IgD-negative memory B cell (primary cell): ENCODE measurements at regions not wholly inside any gene's neighbourhood (a gene's known extent, or its start where the extent isn't known, plus 50 kb on each side); places are given as distances from the start of the nearest gene placed in this dataset.

Experiments
- H3K27ac Mint-ChIP-seq, 3 donors: one replicate each; pipeline ENCODE4 v1.8.0; 2020 to 2022; ENCODE audit warnings: mild to moderate bottlenecking in 3 of 3, mixed read lengths in 3 of 3, moderate library complexity in 1 of 3
- H3K27me3 Mint-ChIP-seq: one replicate; pipeline ENCODE4 v1.8.0; 2021; ENCODE audit warnings: mixed read lengths
- H3K36me3 Mint-ChIP-seq: one replicate; pipeline ENCODE4 v1.8.0; 2020; ENCODE audit warnings: mild to moderate bottlenecking, mixed read lengths
- H3K4me1 Mint-ChIP-seq, 3 donors: one replicate each; pipeline ENCODE4 v1.8.0; 2020 to 2022; ENCODE audit warnings: mixed read lengths in 3 of 3, mild to moderate bottlenecking in 1 of 3
- H3K4me3 Mint-ChIP-seq, 4 donors: one replicate each; pipeline ENCODE4 v1.8.0; 2020 to 2022; ENCODE audit warnings: mild to moderate bottlenecking in 4 of 4, mixed read lengths in 4 of 4, moderate library complexity in 3 of 4
- H3K9me3 Mint-ChIP-seq, 3 donors: one replicate each; pipeline ENCODE4 v1.8.0; 2020 to 2021; ENCODE audit warnings: mixed read lengths in 3 of 3, mild to moderate bottlenecking in 1 of 3

- no peaks in the 10 kb centered on the region for H3K27me3 Mint-ChIP-seq
- H3K4me3 Mint-ChIP-seq, result no peak overlapping the region
- no peaks in the 10 kb centered on the region for H3K4me1 Mint-ChIP-seq
- no peak overlapping the region for H3K27ac Mint-ChIP-seq
- H3K9me3 Mint-ChIP-seq, result no peaks in the 10 kb centered on the region
- H3K36me3 Mint-ChIP-seq, result no peaks in the 10 kb centered on the region
These were observed 81.0 kb upstream of the JAG1 start for GRCh38 chr20:10754824-10755223.

GRCh38 chr20:10758446-10758845 lies 84.6 kb upstream of the JAG1 start:
- Mint-ChIP-seq H3K4me3 (no peak overlapping the region), H3K9me3 (no peaks in the 10 kb centered on the region), H3K4me1 (no peaks in the 10 kb centered on the region), H3K27me3 (no peaks in the 10 kb centered on the region), H3K27ac (no peak overlapping the region), H3K36me3 (no peaks in the 10 kb centered on the region)

- Mint-ChIP-seq H3K27me3 (no peaks in the 10 kb centered on the region), H3K4me1 (no peaks in the 10 kb centered on the region), H3K36me3 (no peaks in the 10 kb centered on the region), H3K9me3 (peaks cover 0 to 2% (median 0%) of the 10 kb centered on the region in 3 donors), H3K4me3 (no peak overlapping the region), H3K27ac (no peak overlapping the region)
These were observed 87.4 kb upstream of the JAG1 start for GRCh38 chr20:10761232-10761631.

- Mint-ChIP-seq H3K4me3 (no peak overlapping the region), H3K27me3 (no peaks in the 10 kb centered on the region), H3K36me3 (no peaks in the 10 kb centered on the region), H3K27ac (no peak overlapping the region), H3K4me1 (no peaks in the 10 kb centered on the region), H3K9me3 (peaks cover 0 to 2% (median 0%) of the 10 kb centered on the region in 3 donors)
These were observed 88.0 kb upstream of the JAG1 start for GRCh38 chr20:10761786-10762185.

- H3K27ac Mint-ChIP-seq, result no peak overlapping the region
- H3K4me3 Mint-ChIP-seq, result no peak overlapping the region
- peaks cover 0 to 2% (median 0%) of the 10 kb centered on the region in 3 donors for H3K9me3 Mint-ChIP-seq
- no peaks in the 10 kb centered on the region for H3K4me1 Mint-ChIP-seq
- no peaks in the 10 kb centered on the region for H3K36me3 Mint-ChIP-seq
- H3K27me3 Mint-ChIP-seq, result no peaks in the 10 kb centered on the region
These were observed 88.4 kb upstream of the JAG1 start for GRCh38 chr20:10762216-10762615.

- H3K36me3 Mint-ChIP-seq, result no peaks in the 10 kb centered on the region
- H3K27ac Mint-ChIP-seq, result no peak overlapping the region
- no peak overlapping the region for H3K4me3 Mint-ChIP-seq
- no peaks in the 10 kb centered on the region for H3K4me1 Mint-ChIP-seq
- peaks cover 0 to 2% (median 0%) of the 10 kb centered on the region in 3 donors for H3K9me3 Mint-ChIP-seq
- H3K27me3 Mint-ChIP-seq, result no peaks in the 10 kb centered on the region
These were observed 89.3 kb upstream of the JAG1 start for GRCh38 chr20:10763112-10763511.

GRCh38 chr20:10769700-10770099 lies 95.9 kb upstream of the JAG1 start:
- no peaks in the 10 kb centered on the region for H3K36me3 Mint-ChIP-seq
- H3K27ac Mint-ChIP-seq, result no peak overlapping the region
- H3K4me3 Mint-ChIP-seq, result no peak overlapping the region
- peaks cover 0 to 4% (median 2%) of the 10 kb centered on the region in 3 donors for H3K9me3 Mint-ChIP-seq
- no peaks in the 10 kb centered on the region for H3K4me1 Mint-ChIP-seq
- H3K27me3 Mint-ChIP-seq, result no peaks in the 10 kb centered on the region

- no peaks in the 10 kb centered on the region for H3K27me3 Mint-ChIP-seq
- H3K4me1 Mint-ChIP-seq, result no peaks in the 10 kb centered on the region
- no peak overlapping the region for H3K4me3 Mint-ChIP-seq
- no peak overlapping the region for H3K27ac Mint-ChIP-seq
- peaks cover 0 to 2% (median 2%) of the 10 kb centered on the region in 3 donors for H3K9me3 Mint-ChIP-seq
- H3K36me3 Mint-ChIP-seq, result no peaks in the 10 kb centered on the region
These were observed 97.0 kb upstream of the JAG1 start for GRCh38 chr20:10770753-10771152.

- Mint-ChIP-seq H3K36me3 (no peaks in the 10 kb centered on the region), H3K9me3 (peaks cover 0 to 2% (median 2%) of the 10 kb centered on the region in 3 donors), H3K27ac (no peak overlapping the region), H3K4me3 (no peak overlapping the region), H3K27me3 (no peaks in the 10 kb centered on the region), H3K4me1 (no peaks in the 10 kb centered on the region)
These were observed 97.8 kb upstream of the JAG1 start for GRCh38 chr20:10771435-10772140.

- Mint-ChIP-seq H3K36me3 (no peaks in the 10 kb centered on the region), H3K27ac (no peak overlapping the region), H3K4me3 (no peak overlapping the region), H3K4me1 (no peaks in the 10 kb centered on the region), H3K9me3 (peaks cover 0 to 2% (median 2%) of the 10 kb centered on the region in 3 donors), H3K27me3 (no peaks in the 10 kb centered on the region)
These were observed 100.7 kb upstream of the JAG1 start for GRCh38 chr20:10774357-10774943.

- Mint-ChIP-seq H3K4me1 (no peaks in the 10 kb centered on the region), H3K27ac (no peak overlapping the region), H3K36me3 (no peaks in the 10 kb centered on the region), H3K27me3 (no peaks in the 10 kb centered on the region), H3K9me3 (peaks cover 0 to 2% (median 0%) of the 10 kb centered on the region in 3 donors), H3K4me3 (no peak overlapping the region)
These were observed 103.9 kb upstream of the JAG1 start for GRCh38 chr20:10777710-10778109.

- no peaks in the 10 kb centered on the region for H3K9me3 Mint-ChIP-seq
- H3K36me3 Mint-ChIP-seq, result no peaks in the 10 kb centered on the region
- H3K4me1 Mint-ChIP-seq, result no peaks in the 10 kb centered on the region
- no peak overlapping the region for H3K4me3 Mint-ChIP-seq
- H3K27me3 Mint-ChIP-seq, result no peaks in the 10 kb centered on the region
- H3K27ac Mint-ChIP-seq, result no peak overlapping the region
These were observed 106.1 kb upstream of the JAG1 start for GRCh38 chr20:10779911-10780310.

GRCh38 chr20:10780901-10781300 lies 107.1 kb upstream of the JAG1 start:
- Mint-ChIP-seq H3K4me1 (no peaks in the 10 kb centered on the region), H3K9me3 (no peaks in the 10 kb centered on the region), H3K27me3 (no peaks in the 10 kb centered on the region), H3K4me3 (no peak overlapping the region), H3K27ac (no peak overlapping the region), H3K36me3 (no peaks in the 10 kb centered on the region)

- no peaks in the 10 kb centered on the region for H3K4me1 Mint-ChIP-seq
- no peak overlapping the region for H3K4me3 Mint-ChIP-seq
- H3K27me3 Mint-ChIP-seq, result no peaks in the 10 kb centered on the region
- no peak overlapping the region for H3K27ac Mint-ChIP-seq
- no peaks in the 10 kb centered on the region for H3K36me3 Mint-ChIP-seq
- H3K9me3 Mint-ChIP-seq, result no peaks in the 10 kb centered on the region
These were observed 107.7 kb upstream of the JAG1 start for GRCh38 chr20:10781526-10781925.

- peaks cover 0 to 2% (median 0%) of the 10 kb centered on the region in 3 donors for H3K9me3 Mint-ChIP-seq
These were observed 110.1 kb upstream of the JAG1 start for GRCh38 chr20:10783707-10784553.

More at GRCh38 chr20:10783707-10784553, 110.1 kb upstream of the JAG1 start:
- no peaks in the 10 kb centered on the region for H3K27me3 Mint-ChIP-seq
- no peak overlapping the region for H3K4me3 Mint-ChIP-seq
- no peaks in the 10 kb centered on the region for H3K4me1 Mint-ChIP-seq
- H3K36me3 Mint-ChIP-seq, result no peaks in the 10 kb centered on the region
- no peak overlapping the region for H3K27ac Mint-ChIP-seq
